ENCODE measurements at regions not wholly inside any gene's neighbourhood (a gene's known extent, or its start where the extent isn't known, plus 50 kb on each side); places are given as distances from the start of the nearest gene placed in this dataset.

- no peak for DNase-seq
Measured at GRCh38 chr13:79267560-79267959, 138.5 kb downstream of the RBM26 start.

GRCh38 chr13:79258489-79258888 is 147.6 kb downstream of the RBM26 start:
- DNase-seq: no peak

- peak; percentile 4 for DNase-seq
Measured at GRCh38 chr13:79246578-79246949, 159.5 kb downstream of the RBM26 start.

- no peak for DNase-seq
Measured at GRCh38 chr13:79245937-79246577, 160.0 kb downstream of the RBM26 start.

GRCh38 chr13:79241697-79242096 is 164.4 kb downstream of the RBM26 start:
- DNase-seq: no peak

- DNase-seq: no peak
Measured at GRCh38 chr13:79237981-79238380, 168.1 kb downstream of the RBM26 start.

GRCh38 chr13:79231887-79232286 is 174.2 kb downstream of the RBM26 start:
- no peak for DNase-seq

- DNase-seq: no peak
Measured at GRCh38 chr13:79229761-79230160, 176.3 kb downstream of the RBM26 start.

GRCh38 chr13:79228972-79229371 is 177.1 kb downstream of the RBM26 start:
- DNase-seq: no peak

- DNase-seq: no peak
Measured at GRCh38 chr13:79227418-79227817, 178.6 kb downstream of the RBM26 start.

GRCh38 chr13:79226938-79227337 is 179.1 kb downstream of the RBM26 start:
- DNase-seq: no peak

- DNase-seq: no peak
Measured at GRCh38 chr13:79226250-79226649, 179.8 kb downstream of the RBM26 start.

GRCh38 chr13:79225487-79226232 is 180.4 kb downstream of the RBM26 start:
- DNase-seq: no peak

- no peak for DNase-seq
Measured at GRCh38 chr13:79222427-79223205, 183.4 kb downstream of the RBM26 start.

- DNase-seq: no peak
Measured at GRCh38 chr13:79212064-79212619, 193.9 kb downstream of the RBM26 start.

- DNase-seq: no peak
Measured at GRCh38 chr13:79211377-79211776, 194.7 kb downstream of the RBM26 start.

GRCh38 chr13:79197933-79198332 is 208.1 kb downstream of the RBM26 start:
- no peak for DNase-seq

GRCh38 chr13:79196843-79197242 is 209.2 kb downstream of the RBM26 start:
- DNase-seq: no peak

- no peak for DNase-seq
Measured at GRCh38 chr13:79196366-79196765, 209.7 kb downstream of the RBM26 start.

GRCh38 chr13:79194727-79195126 is 211.3 kb downstream of the RBM26 start:
- DNase-seq: no peak

GRCh38 chr13:79194272-79194671 is 211.8 kb downstream of the RBM26 start:
- peak; percentile 58 for DNase-seq

- no peak for DNase-seq
Measured at GRCh38 chr13:79191501-79191900, 214.6 kb downstream of the RBM26 start.

- no peak for DNase-seq
Measured at GRCh38 chr13:79190932-79191331, 215.1 kb downstream of the RBM26 start.
